ENCODE measurements at regions not wholly inside any gene's neighbourhood (a gene's known extent, or its start where the extent isn't known, plus 50 kb on each side); places are given as distances from the start of the nearest gene placed in this dataset.

GRCh38 chr3:87354398-87354797 is 78.0 kb upstream of the POU1F1 start:
- Histone ChIP-seq H3K79me2 (ENCODE audit: insufficient read depth, low read length) (no peaks in the 10 kb centered on the region), H3K9ac (ENCODE audit: low read depth, low read length) (no peak overlapping the region), H3K4me2 (ENCODE audit: insufficient read depth, low read length) (no peak overlapping the region), H3K27me3 (ENCODE audit: insufficient read depth, low read length, poor library complexity) (no peaks in the 10 kb centered on the region), H3K9me3 (ENCODE audit: insufficient read depth, low read length, severe bottlenecking) (no peaks in the 10 kb centered on the region), H2AFZ (ENCODE audit: low read depth, low read length) (no peak overlapping the region), H3K36me3 (ENCODE audit: insufficient read depth, low read length) (no peaks in the 10 kb centered on the region), H3K4me3 (ENCODE audit: low read depth in 1 of 2, low read length in 2 of 2) (no peak overlapping the region), H4K20me1 (ENCODE audit: insufficient read depth, low read length) (no peaks in the 10 kb centered on the region), H3K27ac (ENCODE audit: low read length) (no peak overlapping the region), H3K4me1 (ENCODE audit: insufficient read depth, low read length) (peaks cover 2% of the 10 kb centered on the region; the same call in 1 of the 2 replicates)
- no peak for ATAC-seq (ENCODE audit: insufficient read depth, low read depth)
- DNase-seq = no peak
- TF ChIP-seq CTCF (IDR thresholded peaks at IDR 0.05; ENCODE audit: borderline replicate concordance, extremely low read depth, low read length, poor library complexity, severe bottlenecking) (no peak), EZH2 (IDR thresholded peaks at IDR 0.05; ENCODE audit: borderline replicate concordance, low read depth, low read length, severe bottlenecking) (no peak)

- no peak overlapping the region for H2AFZ ChIP-seq (ENCODE audit: low read depth, low read length)
- no peaks in the 10 kb centered on the region for H3K9me3 ChIP-seq (ENCODE audit: insufficient read depth, low read length, severe bottlenecking)
- H3K27ac ChIP-seq (ENCODE audit: low read length) = no peak overlapping the region
- H4K20me1 ChIP-seq (ENCODE audit: insufficient read depth, low read length) = no peaks in the 10 kb centered on the region
- DNase-seq (no peak), ATAC-seq (ENCODE audit: insufficient read depth, low read depth) (no peak)
- peaks cover 2% of the 10 kb centered on the region; the same call in 1 of the 2 replicates for H3K4me1 ChIP-seq (ENCODE audit: insufficient read depth, low read length)
- H3K36me3 ChIP-seq (ENCODE audit: insufficient read depth, low read length) = no peaks in the 10 kb centered on the region
- TF ChIP-seq EZH2 (IDR thresholded peaks at IDR 0.05; ENCODE audit: borderline replicate concordance, low read depth, low read length, severe bottlenecking) = no peak
- H3K9ac ChIP-seq (ENCODE audit: low read depth, low read length) = no peak overlapping the region
- no peaks in the 10 kb centered on the region for H3K27me3 ChIP-seq (ENCODE audit: insufficient read depth, low read length, poor library complexity)
- H3K79me2 ChIP-seq (ENCODE audit: insufficient read depth, low read length) = no peaks in the 10 kb centered on the region
- no peak overlapping the region for H3K4me2 ChIP-seq (ENCODE audit: insufficient read depth, low read length)
- H3K4me3 ChIP-seq (ENCODE audit: low read depth in 1 of 2, low read length in 2 of 2) = no peak overlapping the region
These were observed 75.6 kb upstream of the POU1F1 start for GRCh38 chr3:87351937-87352336.

- Histone ChIP-seq H3K4me1 (ENCODE audit: insufficient read depth, low read length) (peaks cover 2% of the 10 kb centered on the region; the same call in 1 of the 2 replicates), H3K9me3 (ENCODE audit: insufficient read depth, low read length, severe bottlenecking) (no peaks in the 10 kb centered on the region), H2AFZ (ENCODE audit: low read depth, low read length) (0 out of 2 replicates have a peak overlapping the region, but pooled peaks have one; percentile 33), H4K20me1 (ENCODE audit: insufficient read depth, low read length) (no peaks in the 10 kb centered on the region), H3K27ac (ENCODE audit: low read length) (no peak overlapping the region), H3K79me2 (ENCODE audit: insufficient read depth, low read length) (no peaks in the 10 kb centered on the region), H3K27me3 (ENCODE audit: insufficient read depth, low read length, poor library complexity) (no peaks in the 10 kb centered on the region), H3K4me3 (ENCODE audit: low read depth in 1 of 2, low read length in 2 of 2) (no peak overlapping the region), H3K4me2 (ENCODE audit: insufficient read depth, low read length) (no peak overlapping the region), H3K9ac (ENCODE audit: low read depth, low read length) (no peak overlapping the region), H3K36me3 (ENCODE audit: insufficient read depth, low read length) (no peaks in the 10 kb centered on the region)
- TF ChIP-seq CTCF (IDR thresholded peaks at IDR 0.05; ENCODE audit: borderline replicate concordance, extremely low read depth, low read length, poor library complexity, severe bottlenecking) (peak; percentile 87), EZH2 (IDR thresholded peaks at IDR 0.05; ENCODE audit: borderline replicate concordance, low read depth, low read length, severe bottlenecking) (no peak)
- DNase-seq = peak; percentile 30
- peak; percentile 98 for ATAC-seq (ENCODE audit: insufficient read depth, low read depth)
These were observed 74.2 kb upstream of the POU1F1 start for GRCh38 chr3:87350367-87351199.

- Histone ChIP-seq H3K36me3 (ENCODE audit: insufficient read depth, low read length) (no peaks in the 10 kb centered on the region), H3K9me3 (ENCODE audit: insufficient read depth, low read length, severe bottlenecking) (no peaks in the 10 kb centered on the region), H3K4me3 (ENCODE audit: low read depth in 1 of 2, low read length in 2 of 2) (no peak overlapping the region), H3K9ac (ENCODE audit: low read depth, low read length) (no peak overlapping the region), H3K4me2 (ENCODE audit: insufficient read depth, low read length) (no peak overlapping the region), H4K20me1 (ENCODE audit: insufficient read depth, low read length) (no peaks in the 10 kb centered on the region), H3K79me2 (ENCODE audit: insufficient read depth, low read length) (no peaks in the 10 kb centered on the region), H3K4me1 (ENCODE audit: insufficient read depth, low read length) (peaks cover 2% of the 10 kb centered on the region; the same call in 1 of the 2 replicates), H2AFZ (ENCODE audit: low read depth, low read length) (no peak overlapping the region), H3K27ac (ENCODE audit: low read length) (no peak overlapping the region), H3K27me3 (ENCODE audit: insufficient read depth, low read length, poor library complexity) (no peaks in the 10 kb centered on the region)
- DNase-seq = no peak
- no peak for TF ChIP-seq EZH2 (IDR thresholded peaks at IDR 0.05; ENCODE audit: borderline replicate concordance, low read depth, low read length, severe bottlenecking)
- TF ChIP-seq CTCF (IDR thresholded peaks at IDR 0.05; ENCODE audit: borderline replicate concordance, extremely low read depth, low read length, poor library complexity, severe bottlenecking) = no peak
- ATAC-seq (ENCODE audit: insufficient read depth, low read depth) = no peak
These were observed 73.4 kb upstream of the POU1F1 start for GRCh38 chr3:87349833-87350232.

Data from DND-41 (cell line).